GM12865 (cell line): ENCODE measurements at regions not wholly inside any gene's neighbourhood (a gene's known extent, or its start where the extent isn't known, plus 50 kb on each side); places are given as distances from the start of the nearest gene placed in this dataset.

Experiments
- DNase-seq: peaks from one replicate; pipeline ENCODE4 v3.0.0; 2010; ENCODE audit warnings: low read depth
- H3K4me3 ChIP-seq: 2 replicates; pipeline ENCODE4 v1.5.1; 2011; ENCODE audit warnings: mild to moderate bottlenecking, low read depth, low read length, control low read depth
- TF ChIP-seq, protein P1 (sequence below): IDR thresholded peaks from 2 replicates; pipeline ENCODE4 v1.5.1; 2011; ENCODE audit warnings: low read length, control low read depth, low read depth, inconsistent platforms; ENCODE audit not compliant: insufficient read depth; ENCODE audit errors: missing control alignments

DNA sequence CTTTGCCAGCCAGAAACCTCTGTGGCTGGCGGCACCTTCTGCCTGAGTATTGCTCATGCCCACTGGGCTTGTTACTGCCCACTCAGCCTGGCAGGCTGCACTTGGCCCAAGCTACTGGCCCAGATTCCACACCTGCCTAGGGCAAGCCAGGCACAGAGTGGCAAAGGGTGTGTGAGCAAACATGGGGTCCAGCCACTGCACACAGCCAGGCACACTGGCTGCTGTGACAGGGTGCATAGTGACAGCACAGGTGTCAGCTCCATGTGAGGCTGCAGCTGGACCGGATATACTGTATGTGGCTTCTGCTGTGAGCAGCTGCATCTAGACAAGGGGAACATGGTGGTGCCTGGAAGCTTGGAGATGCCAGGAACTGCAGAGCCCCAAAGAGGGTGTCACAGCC is 113.9 kb downstream of the COPS8 start:
- TF ChIP-seq, protein P1, sequence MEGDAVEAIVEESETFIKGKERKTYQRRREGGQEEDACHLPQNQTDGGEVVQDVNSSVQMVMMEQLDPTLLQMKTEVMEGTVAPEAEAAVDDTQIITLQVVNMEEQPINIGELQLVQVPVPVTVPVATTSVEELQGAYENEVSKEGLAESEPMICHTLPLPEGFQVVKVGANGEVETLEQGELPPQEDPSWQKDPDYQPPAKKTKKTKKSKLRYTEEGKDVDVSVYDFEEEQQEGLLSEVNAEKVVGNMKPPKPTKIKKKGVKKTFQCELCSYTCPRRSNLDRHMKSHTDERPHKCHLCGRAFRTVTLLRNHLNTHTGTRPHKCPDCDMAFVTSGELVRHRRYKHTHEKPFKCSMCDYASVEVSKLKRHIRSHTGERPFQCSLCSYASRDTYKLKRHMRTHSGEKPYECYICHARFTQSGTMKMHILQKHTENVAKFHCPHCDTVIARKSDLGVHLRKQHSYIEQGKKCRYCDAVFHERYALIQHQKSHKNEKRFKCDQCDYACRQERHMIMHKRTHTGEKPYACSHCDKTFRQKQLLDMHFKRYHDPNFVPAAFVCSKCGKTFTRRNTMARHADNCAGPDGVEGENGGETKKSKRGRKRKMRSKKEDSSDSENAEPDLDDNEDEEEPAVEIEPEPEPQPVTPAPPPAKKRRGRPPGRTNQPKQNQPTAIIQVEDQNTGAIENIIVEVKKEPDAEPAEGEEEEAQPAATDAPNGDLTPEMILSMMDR, result no peak
- no peak overlapping the region for H3K4me3 ChIP-seq
- no peak for DNase-seq

DNA sequence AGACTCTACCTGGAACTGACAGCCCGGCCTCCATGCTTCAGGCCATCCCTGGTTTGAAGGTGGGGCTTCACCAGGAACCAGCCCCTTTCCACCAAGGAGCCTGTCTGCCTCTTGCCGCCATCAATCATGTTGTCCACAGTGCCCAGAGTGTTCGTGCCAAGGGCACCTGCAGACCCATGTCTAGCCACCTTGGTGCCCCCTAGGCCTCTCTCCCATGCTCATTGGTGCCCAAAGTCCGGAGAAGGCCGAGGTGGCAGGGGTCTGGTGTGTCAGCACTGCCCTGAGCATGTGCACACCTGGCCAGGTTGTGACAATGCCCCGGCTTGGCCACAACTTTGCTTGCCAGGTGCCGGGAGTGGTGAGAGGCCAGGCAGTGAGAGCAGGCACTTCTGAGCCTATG is 114.8 kb downstream of the COPS8 start:
- TF ChIP-seq, protein P1, result no peak
- DNase-seq, result no peak

DNA sequence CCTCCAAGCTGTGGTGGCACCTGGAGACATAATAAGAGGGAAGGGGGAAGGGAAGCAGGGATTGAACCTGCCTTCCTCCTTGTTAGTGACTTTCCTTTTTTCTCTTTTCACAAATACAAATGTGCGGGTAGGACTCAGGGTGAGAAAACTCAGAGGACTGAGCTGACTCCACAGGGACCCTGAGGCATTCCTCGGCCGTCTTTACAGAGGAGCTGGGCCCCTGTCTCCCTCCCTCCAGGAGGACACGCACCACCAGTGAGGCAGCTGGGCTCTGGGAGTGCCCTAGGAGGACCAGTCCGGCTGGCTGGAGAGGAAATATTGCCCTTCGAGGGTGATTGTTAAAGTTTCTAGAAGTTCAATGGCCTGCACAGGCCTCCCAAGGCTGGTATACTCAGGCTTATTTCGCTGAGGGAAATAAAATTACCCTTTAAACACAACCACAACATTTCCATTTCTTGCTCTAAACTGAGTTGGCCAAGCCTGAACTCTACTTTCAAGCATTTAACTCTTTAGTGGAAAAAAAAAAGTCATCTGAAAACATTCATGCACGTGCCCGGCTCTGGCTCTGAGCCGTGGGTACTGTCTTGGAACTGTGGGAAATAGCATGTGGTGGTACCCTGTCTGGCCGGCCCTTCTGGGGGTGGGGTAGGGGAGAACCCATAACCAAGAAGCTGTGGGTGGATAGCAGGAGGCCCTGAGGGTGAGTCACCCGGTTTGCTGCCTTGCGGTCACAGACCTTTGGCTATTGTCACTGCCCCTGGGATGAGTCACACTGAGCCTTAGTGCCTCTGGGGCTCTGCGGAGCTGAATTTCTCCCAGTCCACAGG is 116.0 kb downstream of the COPS8 start:
- peak; percentile 57 for DNase-seq
- no peak overlapping the region for H3K4me3 ChIP-seq
- TF ChIP-seq, protein P1, result no peak

More for the DNA sequence above, 114.8 kb downstream of the COPS8 start:
- H3K4me3 ChIP-seq, result no peak overlapping the region

DNA sequence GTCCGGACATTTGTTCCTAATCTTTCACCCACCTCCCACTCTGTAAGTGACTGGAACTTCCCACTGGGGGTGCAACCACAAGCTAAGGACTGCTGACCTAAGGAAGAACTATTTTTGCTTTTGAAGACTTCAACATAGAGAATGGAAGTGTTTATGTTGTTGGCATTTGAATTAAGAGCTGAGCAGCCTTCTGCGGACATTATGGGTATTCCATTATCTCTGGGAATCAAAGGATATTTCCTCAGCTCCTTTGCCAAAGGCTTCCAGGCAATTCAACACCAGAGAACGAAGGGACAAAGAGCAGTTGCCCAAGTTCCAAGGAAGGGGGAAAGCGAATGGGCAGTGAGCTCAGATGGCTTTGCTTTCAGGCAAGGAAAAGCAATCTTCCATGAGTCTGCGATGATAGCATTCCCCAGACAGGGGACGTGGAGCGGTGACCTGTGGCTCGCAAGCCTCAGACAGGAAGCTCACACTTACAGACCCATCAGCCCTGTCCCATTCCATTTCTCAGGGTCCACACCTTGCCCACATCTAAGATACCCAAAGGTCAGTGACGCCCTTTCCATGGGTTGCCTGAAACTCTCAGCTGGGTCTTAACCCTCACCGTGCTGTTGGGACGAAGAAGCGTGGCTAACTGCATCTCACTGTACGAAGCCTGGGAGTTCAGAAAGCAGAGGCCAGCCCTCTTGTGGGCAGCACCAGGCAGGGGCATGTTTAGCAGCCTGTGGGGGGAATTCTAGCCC is 116.8 kb downstream of the COPS8 start:
- no peak for DNase-seq
- TF ChIP-seq, protein P1, result no peak

DNA sequence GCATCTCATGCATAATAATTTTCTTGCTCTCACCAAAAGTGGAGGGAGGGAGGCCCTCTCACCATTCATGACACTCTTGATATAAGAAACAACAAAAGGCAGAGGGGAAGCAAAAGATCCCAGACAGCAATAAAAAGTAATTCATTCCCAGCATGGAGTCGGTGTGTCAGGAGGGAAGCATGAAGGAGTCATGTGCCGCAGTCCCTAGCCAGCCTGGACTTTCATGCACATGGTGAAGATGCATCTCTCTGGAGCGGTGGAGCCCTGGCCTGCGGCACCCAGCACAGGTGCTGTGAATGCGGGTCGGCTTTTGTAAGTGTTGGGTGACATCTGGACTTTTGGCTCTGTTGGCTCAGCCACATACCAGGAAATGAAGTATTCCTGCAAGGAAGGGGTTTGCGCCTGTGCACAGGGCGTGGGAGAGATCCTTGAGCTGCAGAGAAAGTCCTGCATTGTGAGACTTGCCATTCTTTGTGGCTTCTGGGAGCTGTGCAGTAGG is 119.4 kb downstream of the COPS8 start:
- TF ChIP-seq, protein P1, result no peak
- DNase-seq, result no peak
- no peak overlapping the region for H3K4me3 ChIP-seq

More for the DNA sequence above, 116.8 kb downstream of the COPS8 start:
- no peak overlapping the region for H3K4me3 ChIP-seq

DNA sequence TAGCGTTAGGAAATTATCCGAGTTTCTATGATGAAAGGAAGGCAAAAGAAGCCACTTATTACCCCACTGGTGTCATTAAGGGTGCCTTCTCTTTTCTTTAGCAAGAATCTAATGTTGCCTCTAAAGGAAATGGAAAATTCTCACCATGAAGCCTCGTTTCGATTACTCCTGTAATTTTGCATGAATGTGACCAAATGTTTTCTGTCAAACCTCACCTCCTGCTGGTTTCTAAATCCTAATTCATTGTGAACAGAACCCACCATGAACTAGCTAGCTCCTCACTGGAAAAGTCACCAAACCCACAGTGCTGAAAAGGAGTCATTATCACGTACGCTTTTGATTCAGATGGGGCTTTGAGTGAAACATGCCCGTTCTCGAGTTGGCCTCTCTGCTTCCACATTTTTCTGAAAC is 119.9 kb downstream of the COPS8 start:
- TF ChIP-seq, protein P1, result no peak
- no peak overlapping the region for H3K4me3 ChIP-seq
- no peak for DNase-seq
